Testis (tissue), 2 donors: ENCODE measurements at regions not wholly inside any gene's neighbourhood (a gene's known extent, or its start where the extent isn't known, plus 50 kb on each side); places are given as distances from the start of the nearest gene placed in this dataset.

Experiments
- CTCF ChIP-seq, 3 experiments: fragments of 450-650 bp in 2 of 3; fragments of 200-600 bp in 1 of 3; sonication (generic) in 1 of 3; IDR thresholded peaks; one replicate each; pipeline ENCODE4 v1.5.1; 2016 to 2019; ENCODE audit warnings: antibody characterized with exemption in 3 of 3, mild to moderate bottlenecking in 2 of 3, moderate library complexity in 1 of 3
- POLR2A ChIP-seq: fragments of 450-650 bp; IDR thresholded peaks from one replicate; pipeline ENCODE4 v1.6.1; 2017; ENCODE audit warnings: antibody characterized with exemption, mild to moderate bottlenecking, moderate library complexity

- TF ChIP-seq CTCF (IDR thresholded peaks at IDR 0.05): no peak
- no peak for TF ChIP-seq POLR2A
These were observed 205.2 kb upstream of the SPOPL start for GRCh38 chr2:138296365-138296764.
